Ascending aorta (tissue), 2 donors: ENCODE measurements at regions not wholly inside any gene's neighbourhood (a gene's known extent, or its start where the extent isn't known, plus 50 kb on each side); places are given as distances from the start of the nearest gene placed in this dataset.

Experiments
- DNase-seq, 2 donors: peaks; one replicate each; pipeline ENCODE4 v3.0.0-alpha.2; 2019; ENCODE audit warnings: low spot score in 2 of 2
- H3K27ac ChIP-seq, 2 donors: fragments of 200-600 bp; sonication (generic); one replicate each; pipeline ENCODE4 v1.5.1; 2016 to 2017; ENCODE audit warnings: mild to moderate bottlenecking in 1 of 2
- H3K27me3 ChIP-seq: fragments of 200-600 bp; sonication (generic); one replicate; pipeline ENCODE4 v1.5.1; 2017
- H3K36me3 ChIP-seq, 2 donors: fragments of 200-600 bp; sonication (generic); one replicate each; pipeline ENCODE4 v1.5.1; 2016
- H3K4me1 ChIP-seq, 2 donors: fragments of 200-600 bp; sonication (generic); one replicate each; pipeline ENCODE4 v1.5.1; 2016 to 2017; ENCODE audit warnings: mild to moderate bottlenecking in 1 of 2
- H3K4me3 ChIP-seq, 2 donors: fragments of 200-600 bp; sonication (generic); one replicate each; pipeline ENCODE4 v1.5.1; 2016 to 2017; ENCODE audit warnings: mild to moderate bottlenecking in 1 of 2
- H3K9me3 ChIP-seq, 2 donors: fragments of 200-600 bp; sonication (generic); one replicate each; pipeline ENCODE4 v1.5.1; 2016
- intact Hi-C: fragments of 100-400 bp; cut with DNase I; formaldehyde crosslinking; loops from one replicate; pipeline ENCODE4 v1.15.1; 2023
- TF ChIP-seq, protein P1 (sequence below), 3 experiments: fragments of 200-600 bp in 2 of 3; fragments of 450-650 bp in 1 of 3; sonication (generic) in 2 of 3; IDR thresholded peaks; one replicate each; pipeline ENCODE4 v1.5.1; 2016 to 2019; ENCODE audit warnings: antibody characterized with exemption in 3 of 3, mild to moderate bottlenecking in 1 of 3, moderate library complexity in 1 of 3

DNA sequence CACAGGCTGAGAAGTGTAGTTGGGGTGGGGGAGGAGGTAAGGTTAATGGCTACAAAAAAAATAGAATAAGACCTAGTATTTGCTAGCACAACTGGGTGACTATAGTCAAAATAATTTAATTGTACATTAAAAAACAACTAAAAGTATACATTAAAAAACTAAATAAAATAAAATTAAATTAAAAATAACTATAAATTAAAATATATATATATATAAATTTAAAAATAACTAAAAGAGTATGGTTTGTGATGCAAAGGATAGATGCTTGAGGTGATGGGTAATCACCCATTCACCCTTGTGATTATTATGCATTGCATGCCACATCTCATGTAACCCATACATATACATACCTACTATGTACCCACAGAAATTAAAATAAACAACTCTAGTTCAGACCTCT lies 762.5 kb downstream of the SORCS1 start:
- Histone ChIP-seq H3K36me3 (no peaks in the 10 kb centered on the region), H3K4me3 (no peak overlapping the region), H3K4me1 (no peaks in the 10 kb centered on the region), H3K9me3 (no peaks in the 10 kb centered on the region), H3K27ac (no peak overlapping the region), H3K27me3 (no peaks in the 10 kb centered on the region)
- DNase-seq: no peak
- TF ChIP-seq, protein P1, sequence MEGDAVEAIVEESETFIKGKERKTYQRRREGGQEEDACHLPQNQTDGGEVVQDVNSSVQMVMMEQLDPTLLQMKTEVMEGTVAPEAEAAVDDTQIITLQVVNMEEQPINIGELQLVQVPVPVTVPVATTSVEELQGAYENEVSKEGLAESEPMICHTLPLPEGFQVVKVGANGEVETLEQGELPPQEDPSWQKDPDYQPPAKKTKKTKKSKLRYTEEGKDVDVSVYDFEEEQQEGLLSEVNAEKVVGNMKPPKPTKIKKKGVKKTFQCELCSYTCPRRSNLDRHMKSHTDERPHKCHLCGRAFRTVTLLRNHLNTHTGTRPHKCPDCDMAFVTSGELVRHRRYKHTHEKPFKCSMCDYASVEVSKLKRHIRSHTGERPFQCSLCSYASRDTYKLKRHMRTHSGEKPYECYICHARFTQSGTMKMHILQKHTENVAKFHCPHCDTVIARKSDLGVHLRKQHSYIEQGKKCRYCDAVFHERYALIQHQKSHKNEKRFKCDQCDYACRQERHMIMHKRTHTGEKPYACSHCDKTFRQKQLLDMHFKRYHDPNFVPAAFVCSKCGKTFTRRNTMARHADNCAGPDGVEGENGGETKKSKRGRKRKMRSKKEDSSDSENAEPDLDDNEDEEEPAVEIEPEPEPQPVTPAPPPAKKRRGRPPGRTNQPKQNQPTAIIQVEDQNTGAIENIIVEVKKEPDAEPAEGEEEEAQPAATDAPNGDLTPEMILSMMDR (IDR thresholded peaks at IDR 0.05): no peak
- intact Hi-C loops: no loop called here

DNA sequence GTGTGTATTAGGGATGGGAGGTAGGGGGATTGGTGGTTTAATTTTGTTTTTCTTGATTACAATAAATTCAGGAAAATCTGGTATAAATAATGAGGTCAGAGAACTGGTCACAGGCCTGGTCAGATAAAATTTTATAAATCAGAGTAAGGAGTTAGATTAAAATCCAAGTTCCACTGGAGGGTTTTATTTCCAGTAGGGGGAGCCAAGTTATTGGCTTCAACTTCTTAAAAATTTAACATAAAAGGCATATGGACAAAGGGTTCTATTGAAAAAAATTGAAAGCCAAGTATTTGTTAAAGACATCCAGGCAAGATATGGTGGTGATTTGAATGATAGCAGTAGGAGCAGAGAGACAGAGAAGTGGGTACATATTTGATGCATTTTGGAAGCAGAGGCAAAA lies 763.3 kb downstream of the SORCS1 start:
- Histone ChIP-seq H3K4me3 (no peak overlapping the region), H3K9me3 (no peaks in the 10 kb centered on the region), H3K27ac (no peak overlapping the region), H3K4me1 (no peaks in the 10 kb centered on the region), H3K36me3 (no peaks in the 10 kb centered on the region), H3K27me3 (no peaks in the 10 kb centered on the region)
- DNase-seq: no peak
- TF ChIP-seq, protein P1 (IDR thresholded peaks at IDR 0.05): no peak
- intact Hi-C loops: no loop called here

DNA sequence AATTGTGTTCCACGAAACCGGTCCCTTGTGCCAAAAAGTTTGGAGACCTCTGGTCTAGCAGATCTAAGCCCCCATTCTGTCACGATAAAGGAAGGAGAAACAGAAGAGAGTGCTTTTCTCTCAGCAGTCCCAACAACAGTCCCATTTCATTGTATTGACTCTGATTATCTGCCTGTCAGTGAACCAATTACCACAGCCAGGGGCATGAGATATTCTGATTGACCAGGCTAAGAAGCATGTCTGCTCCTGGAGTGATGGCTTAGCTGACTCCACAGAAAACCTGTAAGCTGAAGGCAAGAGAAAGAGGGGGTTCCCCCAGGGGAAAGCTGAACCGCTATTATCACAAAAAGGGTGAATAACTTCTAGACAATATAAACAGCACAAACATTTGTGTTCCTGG lies 765.4 kb downstream of the SORCS1 start:
- no peaks in the 10 kb centered on the region for H3K4me1 ChIP-seq
- H3K9me3 ChIP-seq: no peaks in the 10 kb centered on the region
- no peak for DNase-seq
- H3K36me3 ChIP-seq: no peaks in the 10 kb centered on the region
- intact Hi-C loops: no loop called here
- H3K27me3 ChIP-seq: no peaks in the 10 kb centered on the region
- no peak overlapping the region for H3K4me3 ChIP-seq
- TF ChIP-seq, protein P1 (IDR thresholded peaks at IDR 0.05): no peak
- H3K27ac ChIP-seq: no peak overlapping the region

DNA sequence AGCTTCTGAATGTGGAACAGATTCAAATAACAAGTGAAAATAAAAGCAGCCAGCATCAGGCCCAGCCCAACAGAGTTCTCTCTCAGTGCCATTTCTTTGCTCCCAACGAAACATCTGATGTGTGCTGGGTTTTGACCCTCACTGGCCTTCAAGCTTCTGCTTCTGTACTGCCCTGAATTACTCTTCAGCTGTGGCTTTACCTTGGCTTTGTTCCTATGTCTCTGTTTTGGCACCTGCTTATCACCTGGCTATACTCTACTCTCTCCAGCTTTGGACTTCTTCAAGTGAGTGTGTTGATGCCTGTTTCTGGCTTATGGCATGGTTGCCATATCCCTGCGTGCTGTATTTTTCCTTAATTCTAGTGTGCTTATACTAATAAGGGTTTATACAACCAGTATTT lies 768.3 kb downstream of the SORCS1 start:
- no peak overlapping the region for H3K27ac ChIP-seq
- H3K4me3 ChIP-seq: no peak overlapping the region
- intact Hi-C loops: no loop called here
- no peaks in the 10 kb centered on the region for H3K36me3 ChIP-seq
- H3K27me3 ChIP-seq: no peaks in the 10 kb centered on the region
- no peaks in the 10 kb centered on the region for H3K4me1 ChIP-seq
- TF ChIP-seq, protein P1 (IDR thresholded peaks at IDR 0.05): no peak
- no peak for DNase-seq
- H3K9me3 ChIP-seq: no peaks in the 10 kb centered on the region

DNA sequence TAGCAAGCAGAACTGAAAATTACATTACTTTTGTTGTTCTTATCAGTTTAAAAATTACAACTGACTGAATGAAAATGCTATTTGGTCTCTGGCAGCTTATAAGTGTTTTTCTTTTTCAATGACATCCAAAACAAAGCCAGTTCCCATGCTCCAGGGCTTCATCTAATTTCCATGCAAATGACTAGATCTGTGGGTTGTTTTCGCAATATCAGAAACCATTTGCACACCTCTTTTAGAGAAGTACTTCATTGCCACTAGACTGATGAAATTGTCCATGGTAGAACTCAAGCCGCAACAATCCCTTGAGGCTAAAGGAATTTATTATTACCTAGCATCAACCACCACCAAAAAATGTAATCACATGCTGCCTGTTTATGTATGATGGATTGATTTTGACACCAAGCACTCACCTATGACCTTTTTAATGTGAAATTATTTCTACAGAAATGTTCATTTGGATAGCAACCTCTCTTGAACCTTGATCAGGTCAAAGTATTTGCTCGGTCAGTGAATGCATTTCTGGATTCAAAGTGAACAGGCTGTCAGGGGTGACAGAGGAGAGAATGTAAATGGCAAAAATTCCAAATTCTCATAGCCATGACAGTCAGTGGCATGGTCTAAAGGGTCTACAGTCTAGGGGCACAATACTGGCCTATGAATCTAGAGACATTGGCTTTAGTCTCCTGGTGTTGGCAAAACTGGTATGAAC lies 769.3 kb downstream of the SORCS1 start:
- H3K4me3 ChIP-seq: no peak overlapping the region
- intact Hi-C loops: no loop called here
- no peaks in the 10 kb centered on the region for H3K36me3 ChIP-seq
- H3K4me1 ChIP-seq: no peaks in the 10 kb centered on the region
- no peak for DNase-seq
- H3K9me3 ChIP-seq: no peaks in the 10 kb centered on the region
- no peaks in the 10 kb centered on the region for H3K27me3 ChIP-seq
- TF ChIP-seq, protein P1 (IDR thresholded peaks at IDR 0.05): no peak
- H3K27ac ChIP-seq: no peak overlapping the region

DNA sequence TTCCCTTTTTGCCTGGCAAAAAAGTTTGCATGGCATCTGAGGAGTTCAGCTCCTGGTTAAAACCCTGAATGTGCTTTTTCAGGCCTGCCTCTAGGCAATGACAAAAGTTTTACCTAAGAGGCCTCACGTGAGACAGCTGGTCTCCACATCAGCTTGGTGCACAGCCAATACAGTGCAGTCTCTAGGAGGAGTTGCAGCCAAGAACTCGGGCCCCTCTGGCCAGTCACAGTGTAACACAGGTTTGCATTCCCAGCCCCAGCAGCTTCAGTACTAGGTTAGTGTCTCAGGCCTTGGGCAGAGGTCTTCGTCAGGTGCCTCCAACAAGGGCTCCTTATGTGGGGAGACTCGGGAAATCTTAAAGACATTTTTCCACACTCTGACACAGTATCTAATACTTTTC lies 771.7 kb downstream of the SORCS1 start:
- DNase-seq: no peak
- Histone ChIP-seq H3K27ac (no peak overlapping the region), H3K9me3 (no peaks in the 10 kb centered on the region), H3K27me3 (no peaks in the 10 kb centered on the region), H3K4me1 (no peaks in the 10 kb centered on the region), H3K4me3 (no peak overlapping the region), H3K36me3 (no peaks in the 10 kb centered on the region)
- intact Hi-C loops: no loop called here
- TF ChIP-seq, protein P1 (IDR thresholded peaks at IDR 0.05): no peak
